Sigmoid colon (tissue), 4 donors: ENCODE measurements at regions not wholly inside any gene's neighbourhood (a gene's known extent, or its start where the extent isn't known, plus 50 kb on each side); places are given as distances from the start of the nearest gene placed in this dataset.

Experiments
- POLR2A ChIP-seq, 2 donors: fragments of 450-650 bp; IDR thresholded peaks; one replicate each; pipeline ENCODE4 v1.6.1; 2016; ENCODE audit warnings: antibody characterized with exemption in 2 of 2, mild to moderate bottlenecking in 2 of 2, moderate library complexity in 2 of 2
- POLR2AphosphoS5 ChIP-seq, 4 donors: sonication (generic); formaldehyde crosslinking; IDR thresholded peaks; one replicate each; pipeline ENCODE4 v1.6.1; 2017; ENCODE audit warnings: antibody characterized with exemption in 4 of 4
- TF ChIP-seq, protein P1 (sequence below), 4 experiments: fragments of 450-650 bp in 3 of 4; fragments of 200-600 bp in 1 of 4; IDR thresholded peaks; one replicate each; pipeline ENCODE4 v1.5.1; 2016 to 2019; ENCODE audit warnings: antibody characterized with exemption in 4 of 4, mild to moderate bottlenecking in 3 of 4, moderate library complexity in 2 of 4

DNA sequence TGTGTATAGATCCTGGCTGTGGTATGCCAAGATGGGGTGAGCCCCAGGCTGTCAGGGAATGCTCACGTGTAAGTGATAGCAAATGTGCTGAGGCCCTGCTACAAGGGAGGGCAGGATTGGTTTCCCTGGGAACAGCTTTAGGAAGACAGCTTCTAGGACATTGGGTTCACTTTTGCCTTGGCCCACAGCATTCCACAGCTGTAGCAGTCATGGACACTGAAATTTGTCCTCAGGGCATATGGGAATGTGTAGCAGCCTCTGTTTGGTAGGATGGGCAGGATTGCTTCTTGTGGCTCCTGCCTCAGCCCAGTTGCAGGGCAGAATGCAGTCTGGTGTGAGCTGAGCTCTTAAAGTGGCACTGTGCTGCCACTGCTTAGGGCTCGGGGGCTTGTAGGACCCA, 1061.7 kb upstream of the WWC1 start:
- TF ChIP-seq, protein P1, sequence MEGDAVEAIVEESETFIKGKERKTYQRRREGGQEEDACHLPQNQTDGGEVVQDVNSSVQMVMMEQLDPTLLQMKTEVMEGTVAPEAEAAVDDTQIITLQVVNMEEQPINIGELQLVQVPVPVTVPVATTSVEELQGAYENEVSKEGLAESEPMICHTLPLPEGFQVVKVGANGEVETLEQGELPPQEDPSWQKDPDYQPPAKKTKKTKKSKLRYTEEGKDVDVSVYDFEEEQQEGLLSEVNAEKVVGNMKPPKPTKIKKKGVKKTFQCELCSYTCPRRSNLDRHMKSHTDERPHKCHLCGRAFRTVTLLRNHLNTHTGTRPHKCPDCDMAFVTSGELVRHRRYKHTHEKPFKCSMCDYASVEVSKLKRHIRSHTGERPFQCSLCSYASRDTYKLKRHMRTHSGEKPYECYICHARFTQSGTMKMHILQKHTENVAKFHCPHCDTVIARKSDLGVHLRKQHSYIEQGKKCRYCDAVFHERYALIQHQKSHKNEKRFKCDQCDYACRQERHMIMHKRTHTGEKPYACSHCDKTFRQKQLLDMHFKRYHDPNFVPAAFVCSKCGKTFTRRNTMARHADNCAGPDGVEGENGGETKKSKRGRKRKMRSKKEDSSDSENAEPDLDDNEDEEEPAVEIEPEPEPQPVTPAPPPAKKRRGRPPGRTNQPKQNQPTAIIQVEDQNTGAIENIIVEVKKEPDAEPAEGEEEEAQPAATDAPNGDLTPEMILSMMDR (IDR thresholded peaks at IDR 0.05) = no peak
- TF ChIP-seq POLR2AphosphoS5 (IDR thresholded peaks at IDR 0.05) (no peak), POLR2A (IDR thresholded peaks at IDR 0.05) (no peak)
